Ovary (tissue), 7 donors: ENCODE measurements at regions not wholly inside any gene's neighbourhood (a gene's known extent, or its start where the extent isn't known, plus 50 kb on each side); places are given as distances from the start of the nearest gene placed in this dataset.
"Not testable (repeated sequence)": the region's sequence is repeated elsewhere in the genome, so short reads cannot be mapped to it uniquely, and the experiment has no call there.

ENCODE experiments used
- DNase-seq, 5 donors: peaks; one replicate each; pipeline ENCODE4 v3.0.0-alpha.2; 2019 to 2020
- H3K27ac ChIP-seq, 2 donors: fragments of 200-600 bp; one replicate each; pipeline versions ENCODE4 v1.5.1 to v1.8.0; 2019 to 2022
- H3K27me3 ChIP-seq: fragments of 200-600 bp; one replicate; pipeline ENCODE4 v1.8.0; 2022
- H3K36me3 ChIP-seq: fragments of 200-600 bp; sonication (generic); one replicate; pipeline ENCODE4 v1.5.1; 2019
- H3K4me1 ChIP-seq: one replicate; pipeline ENCODE4 v1.8.1; 2013; ENCODE audit warnings: mild to moderate bottlenecking, moderate library complexity; ENCODE audit not compliant: insufficient read depth
- H3K4me3 ChIP-seq: fragments of 200-600 bp; sonication (generic); one replicate; pipeline ENCODE4 v1.5.1; 2017
- H3K9me3 ChIP-seq, 2 donors: fragments of 200-600 bp in 1 of 2; sonication (generic) in 1 of 2; one replicate each; pipeline versions ENCODE4 v1.5.1 to v1.8.1; 2013 to 2019; ENCODE audit warnings: mild to moderate bottlenecking in 1 of 2, moderate library complexity in 1 of 2
- EP300 ChIP-seq: sonication (generic); formaldehyde crosslinking; IDR thresholded peaks from one replicate; pipeline ENCODE4 v1.6.1; 2017; ENCODE audit warnings: antibody characterized with exemption
- POLR2A ChIP-seq: fragments of 450-650 bp; IDR thresholded peaks from one replicate; pipeline ENCODE4 v1.6.1; 2017; ENCODE audit warnings: antibody characterized with exemption, mild to moderate bottlenecking, moderate library complexity
- WGBS, 3 donors: extraction: QIAGEN DNeasy Blood & Tissue Kit in 1 of 3; methylation state at CpG; one replicate each; pipeline versions ENCODE4 v1.1.5 to v1.1.7; 2013 to 2017; 5-methylcytosine and 5-hydroxymethylcytosine counted together
- intact Hi-C, 4 donors: fragments of 100-400 bp; cut with DNase I; formaldehyde crosslinking; loops; one replicate each; pipeline versions ENCODE4 v1.11.0 to v1.15.1; 2022 to 2023
- TF ChIP-seq, protein P1 (sequence below), 3 donors: fragments of 450-650 bp in 2 of 3; fragments of 200-600 bp in 1 of 3; IDR thresholded peaks; one replicate each; pipeline versions ENCODE4 v1.5.1 to v1.8.0; 2016 to 2022; ENCODE audit warnings: antibody characterized with exemption in 3 of 3, mild to moderate bottlenecking in 1 of 3
- donor health status: DM: no; HTN: no; CAD: no; lungs with moderate emphysema.
- donor health status: DM: no; HTN: no; CAD: no.
- donor health status: Bipolar disorder and iron deficiency.
- donor health status: DM: no; HTN: no; CAD: no.
- donor health status: DM: yes; HTN: yes; CAD: no.

DNA sequence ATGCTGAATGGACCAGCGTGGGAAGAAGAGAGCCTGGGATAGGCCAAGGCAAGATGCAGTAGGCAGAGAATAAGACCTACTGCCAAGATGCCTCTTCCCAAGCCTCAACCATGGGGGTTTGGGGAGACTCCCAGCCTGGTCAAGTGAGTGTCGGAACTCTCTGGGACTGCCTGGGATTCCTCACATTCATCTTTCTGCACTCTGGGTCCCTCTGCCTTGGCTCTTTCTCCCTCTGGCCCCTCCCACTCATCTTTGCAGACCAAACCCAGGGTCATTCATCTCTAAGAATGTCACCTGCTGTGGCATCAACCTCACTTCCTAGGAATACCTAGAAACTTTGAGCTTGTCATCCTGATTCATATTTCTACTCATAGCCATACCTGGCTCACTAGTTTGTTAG, 211.3 kb upstream of the HNRNPA3 start:
- H3K27me3 ChIP-seq, result no peaks in the 10 kb centered on the region
- no peak overlapping the region for H3K4me3 ChIP-seq
- no peaks in the 10 kb centered on the region for H3K36me3 ChIP-seq
- no peak overlapping the region for H3K27ac ChIP-seq
- intact Hi-C loops, result no loop called here
- TF ChIP-seq POLR2A, result no peak
- TF ChIP-seq, protein P1, sequence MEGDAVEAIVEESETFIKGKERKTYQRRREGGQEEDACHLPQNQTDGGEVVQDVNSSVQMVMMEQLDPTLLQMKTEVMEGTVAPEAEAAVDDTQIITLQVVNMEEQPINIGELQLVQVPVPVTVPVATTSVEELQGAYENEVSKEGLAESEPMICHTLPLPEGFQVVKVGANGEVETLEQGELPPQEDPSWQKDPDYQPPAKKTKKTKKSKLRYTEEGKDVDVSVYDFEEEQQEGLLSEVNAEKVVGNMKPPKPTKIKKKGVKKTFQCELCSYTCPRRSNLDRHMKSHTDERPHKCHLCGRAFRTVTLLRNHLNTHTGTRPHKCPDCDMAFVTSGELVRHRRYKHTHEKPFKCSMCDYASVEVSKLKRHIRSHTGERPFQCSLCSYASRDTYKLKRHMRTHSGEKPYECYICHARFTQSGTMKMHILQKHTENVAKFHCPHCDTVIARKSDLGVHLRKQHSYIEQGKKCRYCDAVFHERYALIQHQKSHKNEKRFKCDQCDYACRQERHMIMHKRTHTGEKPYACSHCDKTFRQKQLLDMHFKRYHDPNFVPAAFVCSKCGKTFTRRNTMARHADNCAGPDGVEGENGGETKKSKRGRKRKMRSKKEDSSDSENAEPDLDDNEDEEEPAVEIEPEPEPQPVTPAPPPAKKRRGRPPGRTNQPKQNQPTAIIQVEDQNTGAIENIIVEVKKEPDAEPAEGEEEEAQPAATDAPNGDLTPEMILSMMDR (IDR thresholded peaks at IDR 0.05), result no peak
- TF ChIP-seq EP300, result no peak
- no peaks in the 10 kb centered on the region for H3K4me1 ChIP-seq
- WGBS, 3 donors, result 88 to 94% (median 93%) methylated on average over 2 of the region's 2 CpGs
- DNase-seq, result no peak
- H3K9me3 ChIP-seq, result no peaks in the 10 kb centered on the region

- WGBS, 3 donors, result 84 to 90% (median 88%) methylated on average over 3 of the region's 3 CpGs
- no peaks in the 10 kb centered on the region for H3K27me3 ChIP-seq
- no peak overlapping the region for H3K4me3 ChIP-seq
- TF ChIP-seq POLR2A (no peak), EP300 (no peak)
- TF ChIP-seq, protein P1 (IDR thresholded peaks at IDR 0.05), result no peak
- no peak overlapping the region for H3K27ac ChIP-seq
- H3K9me3 ChIP-seq, result no peaks in the 10 kb centered on the region
- no peaks in the 10 kb centered on the region for H3K36me3 ChIP-seq
- no peak for DNase-seq
- intact Hi-C loops, result no loop called here
- no peaks in the 10 kb centered on the region for H3K4me1 ChIP-seq
Measured at GRCh38 chr2:177002983-177003382, 209.6 kb upstream of the HNRNPA3 start.

GRCh38 chr2:177007726-177008125, 204.9 kb upstream of the HNRNPA3 start:
- H3K36me3 ChIP-seq, H3K27me3 ChIP-seq, intact Hi-C loops, H3K4me1 ChIP-seq, H3K4me3 ChIP-seq, H3K27ac ChIP-seq, DNase-seq, H3K9me3 ChIP-seq: not testable (repeated sequence)
- WGBS, 3 donors, result 97 to 98% (median 97%) methylated on average over 25 to 28 of the region's 28 CpGs

GRCh38 chr2:177008662-177009061, 203.9 kb upstream of the HNRNPA3 start:
- H3K27me3 ChIP-seq, H3K4me1 ChIP-seq, H3K36me3 ChIP-seq, H3K27ac ChIP-seq, H3K9me3 ChIP-seq, intact Hi-C loops, H3K4me3 ChIP-seq, DNase-seq: not testable (repeated sequence)
- WGBS, 3 donors, result 92 to 94% (median 93%) methylated on average over 17 of the region's 17 CpGs

DNA sequence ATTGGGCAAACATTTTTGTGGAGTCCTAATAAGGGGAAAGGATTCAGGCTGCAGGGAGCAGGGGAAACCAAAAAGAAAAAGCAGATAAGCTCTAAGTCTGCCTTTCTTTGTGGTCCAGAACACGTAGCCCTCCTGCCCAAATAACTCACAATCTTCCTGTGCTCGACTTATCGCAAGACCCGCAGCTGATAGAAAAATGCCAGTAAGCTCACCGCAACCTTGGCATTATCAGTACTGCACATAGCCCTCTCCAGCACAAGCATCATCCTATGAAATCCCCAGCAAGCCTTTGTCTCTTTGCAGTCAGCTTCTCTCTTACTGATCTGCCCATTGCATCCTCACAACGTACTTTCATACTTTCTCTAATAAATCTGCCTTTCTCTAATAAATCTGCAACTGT, 202.4 kb upstream of the HNRNPA3 start:
- WGBS, 3 donors, result 45 to 59% (median 59%) methylated on average over 6 of the region's 6 CpGs
- no peak for DNase-seq
- TF ChIP-seq POLR2A (no peak), EP300 (no peak)
- TF ChIP-seq, protein P1 (IDR thresholded peaks at IDR 0.05), result no peak
- intact Hi-C loops, result no loop called here
- Histone ChIP-seq H3K9me3 (no peaks in the 10 kb centered on the region), H3K27ac (no peak overlapping the region), H3K4me3 (no peak overlapping the region), H3K36me3 (no peaks in the 10 kb centered on the region), H3K4me1 (no peaks in the 10 kb centered on the region), H3K27me3 (no peaks in the 10 kb centered on the region)

- no peak for DNase-seq
- Histone ChIP-seq H3K4me3 (no peak overlapping the region), H3K4me1 (no peaks in the 10 kb centered on the region), H3K27ac (no peak overlapping the region), H3K27me3 (no peaks in the 10 kb centered on the region), H3K9me3 (no peaks in the 10 kb centered on the region), H3K36me3 (no peaks in the 10 kb centered on the region)
- WGBS, 3 donors, result 0 to 6% (median 3%) methylated on average over 1 of the region's 1 CpG
- intact Hi-C loops, result no loop called here
- TF ChIP-seq, protein P1 (IDR thresholded peaks at IDR 0.05), result no peak
- TF ChIP-seq EP300 (no peak), POLR2A (no peak)
Measured at GRCh38 chr2:177010861-177011260, 201.7 kb upstream of the HNRNPA3 start.
